ENCODE measurements at regions not wholly inside any gene's neighbourhood (a gene's known extent, or its start where the extent isn't known, plus 50 kb on each side); places are given as distances from the start of the nearest gene placed in this dataset.

GRCh38 chr1:65681096-65681495, 111.6 kb upstream of the PDE4B start:
- TF ChIP-seq CTCF (IDR thresholded peaks at IDR 0.05; ENCODE audit: insufficient read depth, low read depth, low read length) (no peak), EZH2 (IDR thresholded peaks at IDR 0.05; ENCODE audit: insufficient read depth, low read length) (no peak)

All from astrocyte (in vitro differentiated cells and primary cell).